BLaER1 (cell line): ENCODE measurements at regions not wholly inside any gene's neighbourhood (a gene's known extent, or its start where the extent isn't known, plus 50 kb on each side); places are given as distances from the start of the nearest gene placed in this dataset.

Source experiments
- H3K27ac ChIP-seq: shearing (Covaris generic); formaldehyde crosslinking; 2 replicates; pipeline ENCODE4 v1.8.1; 2022
- H3K27me3 ChIP-seq: shearing (Covaris generic); formaldehyde crosslinking; 2 replicates; pipeline ENCODE4 v1.8.1; 2022
- H3K36me3 ChIP-seq: shearing (Covaris generic); formaldehyde crosslinking; 2 replicates; pipeline ENCODE4 v1.8.1; 2022
- H3K4me1 ChIP-seq: shearing (Covaris generic); formaldehyde crosslinking; 2 replicates; pipeline ENCODE4 v1.8.1; 2022
- H3K4me2 ChIP-seq: shearing (Covaris generic); formaldehyde crosslinking; 2 replicates; pipeline ENCODE4 v1.8.1; 2022
- H3K4me3 ChIP-seq: shearing (Covaris generic); formaldehyde crosslinking; 2 replicates; pipeline ENCODE4 v1.8.1; 2022
- H3K9ac ChIP-seq: shearing (Covaris generic); formaldehyde crosslinking; 2 replicates; pipeline ENCODE4 v1.8.1; 2022
- H3K9me3 ChIP-seq: shearing (Covaris generic); formaldehyde crosslinking; 2 replicates; pipeline ENCODE4 v1.8.1; 2022
- H4K20me1 ChIP-seq: shearing (Covaris generic); formaldehyde crosslinking; 2 replicates; pipeline ENCODE4 v1.8.1; 2022
- Cebpa-rat ChIP-seq: shearing (Covaris generic); IDR thresholded peaks from 2 replicates; pipeline ENCODE4 v1.8.1; 2022

GRCh38 chr1:105000793-105001192 is 1251.1 kb downstream of the AMY1C start:
- Histone ChIP-seq H3K27ac (no peak overlapping the region), H3K9me3 (peaks cover 29% of the 10 kb centered on the region), H3K4me3 (no peak overlapping the region), H3K9ac (no peak overlapping the region), H4K20me1 (no peaks in the 10 kb centered on the region), H3K4me2 (no peak overlapping the region), H3K27me3 (no peaks in the 10 kb centered on the region), H3K4me1 (no peaks in the 10 kb centered on the region), H3K36me3 (peaks cover 16% of the 10 kb centered on the region)
- TF ChIP-seq Cebpa-rat: no peak

GRCh38 chr1:105004515-105004914 is 1254.8 kb downstream of the AMY1C start:
- Histone ChIP-seq H3K4me3 (no peak overlapping the region), H3K27me3 (no peaks in the 10 kb centered on the region), H3K36me3 (peaks cover 19% of the 10 kb centered on the region), H3K27ac (no peak overlapping the region), H3K9ac (no peak overlapping the region), H4K20me1 (no peaks in the 10 kb centered on the region), H3K9me3 (peaks cover 32% of the 10 kb centered on the region), H3K4me1 (no peaks in the 10 kb centered on the region), H3K4me2 (no peak overlapping the region)
- no peak for TF ChIP-seq Cebpa-rat

- H3K27ac ChIP-seq: no peak overlapping the region
- H3K4me2 ChIP-seq: no peak overlapping the region
Observed at GRCh38 chr1:105005594-105006195, 1256.0 kb downstream of the AMY1C start.

GRCh38 chr1:105017587-105017986 is 1267.9 kb downstream of the AMY1C start:
- H3K27ac ChIP-seq: no peak overlapping the region
- H3K4me3 ChIP-seq: no peak overlapping the region

More at GRCh38 chr1:105005594-105006195, 1256.0 kb downstream of the AMY1C start:
- peaks cover 23% of the 10 kb centered on the region for H3K9me3 ChIP-seq
- H3K4me3 ChIP-seq: no peak overlapping the region; the same call in 1 of the 2 replicates
- H3K4me1 ChIP-seq: no peaks in the 10 kb centered on the region
- H3K36me3 ChIP-seq: peaks cover 19% of the 10 kb centered on the region
- no peaks in the 10 kb centered on the region for H4K20me1 ChIP-seq
- TF ChIP-seq Cebpa-rat: no peak
- H3K9ac ChIP-seq: no peak overlapping the region
- no peaks in the 10 kb centered on the region for H3K27me3 ChIP-seq

GRCh38 chr1:105023719-105024118 is 1274.0 kb downstream of the AMY1C start:
- Histone ChIP-seq H3K36me3 (no peaks in the 10 kb centered on the region), H3K27me3 (no peaks in the 10 kb centered on the region), H3K9ac (no peak overlapping the region), H3K4me3 (no peak overlapping the region), H3K4me2 (no peak overlapping the region), H3K27ac (no peak overlapping the region), H3K9me3 (0 out of 2 replicates have a peak, but pooled peaks cover 5% of the 10 kb centered on the region), H4K20me1 (no peaks in the 10 kb centered on the region), H3K4me1 (peaks cover 4% of the 10 kb centered on the region; the same call in 1 of the 2 replicates)
- TF ChIP-seq Cebpa-rat: no peak

More at GRCh38 chr1:105017587-105017986, 1267.9 kb downstream of the AMY1C start:
- Histone ChIP-seq H3K9me3 (peaks cover 8% of the 10 kb centered on the region; the same call in 1 of the 2 replicates), H3K4me2 (no peak overlapping the region), H4K20me1 (no peaks in the 10 kb centered on the region), H3K36me3 (no peaks in the 10 kb centered on the region), H3K4me1 (no peaks in the 10 kb centered on the region), H3K9ac (no peak overlapping the region), H3K27me3 (no peaks in the 10 kb centered on the region)
- TF ChIP-seq Cebpa-rat: no peak

GRCh38 chr1:105027838-105028471 is 1278.3 kb downstream of the AMY1C start:
- Histone ChIP-seq H3K9me3 (0 out of 2 replicates have a peak, but pooled peaks cover 5% of the 10 kb centered on the region), H3K9ac (no peak overlapping the region), H3K36me3 (no peaks in the 10 kb centered on the region), H3K4me3 (no peak overlapping the region), H3K4me1 (peaks cover 4% of the 10 kb centered on the region; the same call in 1 of the 2 replicates), H3K27me3 (no peaks in the 10 kb centered on the region), H3K4me2 (no peak overlapping the region), H4K20me1 (no peaks in the 10 kb centered on the region), H3K27ac (peak overlapping the region; percentile 39; the same call in 1 of the 2 replicates)
- no peak for TF ChIP-seq Cebpa-rat

- no peak overlapping the region for H3K4me3 ChIP-seq
- no peaks in the 10 kb centered on the region for H3K4me1 ChIP-seq
- no peak overlapping the region for H3K4me2 ChIP-seq
- H3K27me3 ChIP-seq: no peaks in the 10 kb centered on the region
- no peak overlapping the region for H3K9ac ChIP-seq
- no peak for TF ChIP-seq Cebpa-rat
- no peaks in the 10 kb centered on the region for H4K20me1 ChIP-seq
- no peaks in the 10 kb centered on the region for H3K36me3 ChIP-seq
- 0 out of 2 replicates have a peak, but pooled peaks cover 5% of the 10 kb centered on the region for H3K9me3 ChIP-seq
- H3K27ac ChIP-seq: 0 out of 2 replicates have a peak overlapping the region, but pooled peaks have one; percentile 2
Observed at GRCh38 chr1:105072446-105072845, 1322.7 kb downstream of the AMY1C start.

- Histone ChIP-seq H3K36me3 (no peaks in the 10 kb centered on the region), H3K9ac (no peak overlapping the region), H3K4me3 (no peak overlapping the region), H3K9me3 (0 out of 2 replicates have a peak, but pooled peaks cover 5% of the 10 kb centered on the region), H4K20me1 (no peaks in the 10 kb centered on the region), H3K4me1 (no peaks in the 10 kb centered on the region), H3K27ac (no peak overlapping the region), H3K27me3 (no peaks in the 10 kb centered on the region), H3K4me2 (no peak overlapping the region)
- TF ChIP-seq Cebpa-rat: no peak
Observed at GRCh38 chr1:105072850-105073249, 1323.2 kb downstream of the AMY1C start.

- H3K9me3 ChIP-seq: 0 out of 2 replicates have a peak, but pooled peaks cover 5% of the 10 kb centered on the region
- TF ChIP-seq Cebpa-rat: no peak
- no peaks in the 10 kb centered on the region for H3K27me3 ChIP-seq
- no peak overlapping the region for H3K9ac ChIP-seq
- H3K36me3 ChIP-seq: no peaks in the 10 kb centered on the region
- no peaks in the 10 kb centered on the region for H3K4me1 ChIP-seq
- no peak overlapping the region for H3K4me2 ChIP-seq
- H4K20me1 ChIP-seq: no peaks in the 10 kb centered on the region
- no peak overlapping the region for H3K27ac ChIP-seq
- no peak overlapping the region for H3K4me3 ChIP-seq
Observed at GRCh38 chr1:105073660-105074059, 1324.0 kb downstream of the AMY1C start.

GRCh38 chr1:105083611-105084010 is 1333.9 kb downstream of the AMY1C start:
- Histone ChIP-seq H3K9ac (no peak overlapping the region), H3K27ac (no peak overlapping the region), H3K9me3 (no peaks in the 10 kb centered on the region), H4K20me1 (no peaks in the 10 kb centered on the region), H3K36me3 (no peaks in the 10 kb centered on the region), H3K27me3 (no peaks in the 10 kb centered on the region), H3K4me3 (no peak overlapping the region), H3K4me2 (no peak overlapping the region), H3K4me1 (no peaks in the 10 kb centered on the region)
- TF ChIP-seq Cebpa-rat: no peak
